ENCODE measurements at regions not wholly inside any gene's neighbourhood (a gene's known extent, or its start where the extent isn't known, plus 50 kb on each side); places are given as distances from the start of the nearest gene placed in this dataset.

- ChIA-PET POLR2A (no interaction called here), CTCF (interaction anchor here (0.5 to 2.0 kb wide), 5 partner anchors 15 to 930 kb away, joined by 3 to 6 read pairs (median 3); no protein-coding TSS in a partner anchor)
- Histone ChIP-seq H3K36me3 (ENCODE audit: control insufficient read depth in 2 of 2, extremely low read depth in 1 of 2, insufficient read depth in 2 of 2, low read length in 2 of 2) (no peaks in the 10 kb centered on the region), H3K9me1 (replicated peaks; ENCODE audit: control insufficient read depth, extremely low read depth, insufficient read depth, low read length) (no peaks in the 10 kb centered on the region), H3K79me2 (ENCODE audit: control insufficient read depth, insufficient read depth, low read length) (no peaks in the 10 kb centered on the region), H3K4me3 (replicated peaks in 1 of 3; ENCODE audit: insufficient read depth in 1 of 3, low read depth in 1 of 3, low read length in 3 of 3) (no peak overlapping the region), H3K4me1 (ENCODE audit: control insufficient read depth, extremely low read depth, insufficient read depth, low read length) (peaks cover 14% of the 10 kb centered on the region), H4K20me1 (replicated peaks; ENCODE audit: control insufficient read depth, extremely low read depth, insufficient read depth, low read length) (no peaks in the 10 kb centered on the region), H3K27me3 (ENCODE audit: control insufficient read depth in 2 of 2, insufficient read depth in 2 of 2, low read length in 2 of 2) (no peaks in the 10 kb centered on the region), H3K9ac (replicated peaks; ENCODE audit: extremely low read depth, insufficient read depth, low read length) (no peak overlapping the region), H2AFZ (ENCODE audit: low read depth, low read length) (no peak overlapping the region), H3K4me2 (ENCODE audit: insufficient read depth, low read length) (peak overlapping the region; percentile 62), H3K27ac (ENCODE audit: insufficient read depth, low read depth, low read length) (peak overlapping the region; percentile 45), H3K9me3 (replicated peaks; ENCODE audit: control insufficient read depth, insufficient read depth, low read length) (no peaks in the 10 kb centered on the region)
- no peak for FAIRE-seq
- DNase-seq (ENCODE audit: low read depth, low spot score): peak; percentile 49
- no TSS peak for BruUV-seq (replicated peaks)
- dilution Hi-C loops (cut with MboI; ENCODE audit: extremely low pct_ligation_motif_present, low sequenced_read_pairs): no loop called here
- intact Hi-C loops (cut with micrococcal nuclease): no loop called here
- TF ChIP-seq CTCF (IDR thresholded peaks at IDR 0.05; ENCODE audit: extremely low read depth in 1 of 2, insufficient read depth in 1 of 2, low read depth in 1 of 2, low read length in 2 of 2) (no peak), JUN (IDR thresholded peaks at IDR 0.05; ENCODE audit: borderline replicate concordance, insufficient read depth, insufficient read length, low read depth) (no peak), MYC (IDR thresholded peaks at IDR 0.05; ENCODE audit: low read depth, low read length) (no peak), POLR2AphosphoS5 (IDR thresholded peaks at IDR 0.05; ENCODE audit: insufficient read depth, low read depth, low read length) (no peak), EZH2 (IDR thresholded peaks at IDR 0.05; ENCODE audit: borderline replicate concordance, low read depth, low read length, severe bottlenecking) (no peak), MAX (IDR thresholded peaks at IDR 0.05; ENCODE audit: insufficient read depth, insufficient read length) (no peak), POLR2A (IDR thresholded peaks at IDR 0.05; ENCODE audit: low read depth, low read length) (no peak), FOS (IDR thresholded peaks at IDR 0.05; ENCODE audit: borderline replicate concordance, insufficient read depth, low read length) (no peak), GATA2 (IDR thresholded peaks at IDR 0.05; ENCODE audit: insufficient read depth, insufficient read length, low read depth, low read length) (no peak)
These were observed 949.7 kb upstream of the NUDT12 start for GRCh38 chr5:104512063-104512825.

Measured in endothelial cell of umbilical vein (primary cell).